MM.1S (cell line): ENCODE measurements at regions not wholly inside any gene's neighbourhood (a gene's known extent, or its start where the extent isn't known, plus 50 kb on each side); places are given as distances from the start of the nearest gene placed in this dataset.
"Not testable (repeated sequence)": the region's sequence is repeated elsewhere in the genome, so short reads cannot be mapped to it uniquely, and the experiment has no call there.

Source experiments
- DNase-seq: peaks from one replicate; pipeline ENCODE4 v3.0.0-alpha.2; 2015
- H2AFZ ChIP-seq: fragments of 300-600 bp; sonication (generic); 2 replicates; pipeline ENCODE4 v1.6.0; 2016; ENCODE audit warnings: antibody characterized with exemption, low read length
- H3F3A ChIP-seq: fragments of 300-600 bp; sonication (generic); 2 replicates; pipeline ENCODE4 v1.6.1; 2016; ENCODE audit warnings: mild to moderate bottlenecking, antibody characterized with exemption, low read length, moderate library complexity, mixed read lengths; ENCODE audit not compliant: insufficient read depth
- H3K27ac ChIP-seq: fragments of 300-600 bp; sonication (generic); 2 replicates; pipeline ENCODE4 v1.5.1; 2016; ENCODE audit warnings: mild to moderate bottlenecking, low read length
- H3K27me3 ChIP-seq: fragments of 300-600 bp; sonication (generic); replicated peaks from 2 replicates; pipeline ENCODE4 v1.6.0; 2016; ENCODE audit warnings: low read length; ENCODE audit not compliant: insufficient read depth
- H3K36me3 ChIP-seq: fragments of 300-600 bp; sonication (generic); replicated peaks from 2 replicates; pipeline ENCODE4 v1.6.1; 2016; ENCODE audit warnings: mild to moderate bottlenecking, low read length, mixed read lengths; ENCODE audit not compliant: insufficient read depth
- H3K4me1 ChIP-seq: fragments of 300-600 bp; sonication (generic); 2 replicates; pipeline ENCODE4 v1.6.1; 2016; ENCODE audit warnings: low read length, mixed read lengths
- H3K4me2 ChIP-seq: fragments of 300-600 bp; sonication (generic); 2 replicates; pipeline ENCODE4 v1.6.0; 2016; ENCODE audit warnings: low read depth, low read length
- H3K4me3 ChIP-seq: fragments of 300-600 bp; sonication (generic); 2 replicates; pipeline ENCODE4 v1.5.1; 2016; ENCODE audit warnings: low read length, mixed read lengths
- H3K79me2 ChIP-seq: fragments of 300-600 bp; sonication (generic); 2 replicates; pipeline ENCODE4 v1.6.1; 2016; ENCODE audit warnings: mixed run types, low read length, mixed read lengths
- H3K9ac ChIP-seq: fragments of 300-600 bp; sonication (generic); 2 replicates; pipeline ENCODE4 v1.6.1; 2016; ENCODE audit warnings: low read length, mixed read lengths
- H3K9me2 ChIP-seq: fragments of 300-600 bp; sonication (generic); replicated peaks from 2 replicates; pipeline ENCODE4 v1.6.1; 2016; ENCODE audit warnings: mild to moderate bottlenecking, low read length, mixed read lengths; ENCODE audit not compliant: insufficient read depth
- H3K9me3 ChIP-seq: fragments of 300-600 bp; sonication (generic); replicated peaks from 2 replicates; pipeline ENCODE4 v1.6.1; 2016; ENCODE audit warnings: mild to moderate bottlenecking, low read length, mixed read lengths; ENCODE audit not compliant: insufficient read depth
- H4K20me1 ChIP-seq: fragments of 300-600 bp; sonication (generic); 2 replicates; pipeline ENCODE4 v1.6.1; 2016; ENCODE audit warnings: mild to moderate bottlenecking, low read length, moderate library complexity, mixed read lengths; ENCODE audit not compliant: insufficient read depth
- CTCF ChIP-seq: fragments of 300-600 bp; sonication (generic); IDR thresholded peaks from 2 replicates; pipeline ENCODE4 v1.5.1; 2016; ENCODE audit warnings: antibody characterized with exemption, low read length, mixed read lengths
- EZH2 ChIP-seq: fragments of 300-600 bp; sonication (generic); optimal IDR thresholded peaks from 2 replicates; pipeline ENCODE3; 2017; ENCODE audit warnings: low read depth, mild to moderate bottlenecking, antibody characterized with exemption, low read length, mixed read lengths
- EZH2phosphoT487 ChIP-seq: fragments of 300-600 bp; sonication (generic); IDR thresholded peaks from 2 replicates; pipeline ENCODE4 v1.6.1; 2018; ENCODE audit warnings: antibody characterized with exemption, low read length

DNA sequence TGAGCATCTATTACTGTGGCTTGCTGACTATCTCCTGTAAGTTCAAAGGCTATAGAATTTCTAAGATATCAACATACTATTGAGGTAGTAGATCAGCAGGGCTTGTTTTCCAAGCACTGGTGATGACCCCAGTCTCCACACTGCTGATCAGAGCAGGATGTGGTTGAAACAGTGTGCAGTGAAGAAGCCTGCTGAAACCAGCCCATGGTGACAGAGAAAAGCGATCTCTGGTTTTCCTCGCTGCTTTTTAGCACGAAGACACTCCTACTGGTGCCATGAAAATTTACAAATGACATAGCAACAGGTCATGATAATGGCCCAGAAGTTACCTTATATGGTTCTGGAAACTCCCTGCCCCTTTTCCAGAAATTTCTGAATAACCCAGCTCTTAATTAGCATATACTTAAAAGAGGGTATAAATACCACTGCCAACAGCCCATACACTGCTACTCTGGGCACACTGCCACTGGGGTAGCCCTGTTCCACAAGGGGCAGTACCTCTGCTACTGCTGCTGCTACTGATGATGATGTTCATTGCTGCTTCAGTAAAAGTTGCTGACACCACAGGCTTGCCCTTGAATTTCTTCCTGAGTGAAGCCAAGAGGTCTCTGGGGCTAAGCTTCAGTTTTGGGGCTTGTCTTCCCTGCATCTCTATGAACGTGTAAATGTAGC lies 1689.5 kb upstream of the PCDH10 start:
- Histone ChIP-seq H3K79me2 (no peaks in the 10 kb centered on the region), H3K9me2 (no peaks in the 10 kb centered on the region), H4K20me1 (no peaks in the 10 kb centered on the region), H3K36me3 (no peaks in the 10 kb centered on the region), H3K9me3 (no peaks in the 10 kb centered on the region), H2AFZ (peak overlapping the region; percentile 33; the same call in 1 of the 2 replicates), H3F3A (peaks cover 9% of the 10 kb centered on the region), H3K27me3 (no peaks in the 10 kb centered on the region), H3K9ac (peak overlapping the region; percentile 48; the same call in 1 of the 2 replicates), H3K4me2 (peak overlapping the region; percentile 62), H3K27ac (peak overlapping the region; percentile 73), H3K4me1 (no peaks in the 10 kb centered on the region), H3K4me3 (peak overlapping the region; percentile 29)
- peak; percentile 85 for DNase-seq
- TF ChIP-seq CTCF: peak; percentile 45
- no peak for TF ChIP-seq EZH2phosphoT487
- no peak for TF ChIP-seq EZH2

- Histone ChIP-seq H3K9ac (no peak overlapping the region), H3K9me2 (no peaks in the 10 kb centered on the region), H3K4me2 (no peak overlapping the region), H3K9me3 (no peaks in the 10 kb centered on the region), H3K79me2 (no peaks in the 10 kb centered on the region), H3K4me1 (no peaks in the 10 kb centered on the region), H2AFZ (no peak overlapping the region), H4K20me1 (no peaks in the 10 kb centered on the region), H3K4me3 (no peak overlapping the region), H3K27ac (no peak overlapping the region), H3F3A (no peaks in the 10 kb centered on the region), H3K36me3 (no peaks in the 10 kb centered on the region; the same call in 1 of the 2 replicates), H3K27me3 (no peaks in the 10 kb centered on the region)
- TF ChIP-seq EZH2phosphoT487 (no peak), EZH2 (no peak), CTCF (no peak)
- no peak for DNase-seq
Observed at GRCh38 chr4:131470360-131470759, 1678.7 kb upstream of the PCDH10 start.

GRCh38 chr4:131488772-131489171 lies 1660.3 kb upstream of the PCDH10 start:
- Histone ChIP-seq H4K20me1 (no peaks in the 10 kb centered on the region), H3K27ac (no peak overlapping the region), H3K4me1 (no peaks in the 10 kb centered on the region), H2AFZ (no peak overlapping the region), H3K9ac (no peak overlapping the region), H3K9me3 (no peaks in the 10 kb centered on the region), H3K79me2 (no peaks in the 10 kb centered on the region), H3K4me3 (no peak overlapping the region), H3K36me3 (no peaks in the 10 kb centered on the region), H3F3A (no peaks in the 10 kb centered on the region), H3K9me2 (no peaks in the 10 kb centered on the region), H3K4me2 (no peak overlapping the region), H3K27me3 (no peaks in the 10 kb centered on the region)
- DNase-seq: no peak
- TF ChIP-seq CTCF (no peak), EZH2phosphoT487 (no peak), EZH2 (no peak)

GRCh38 chr4:131496211-131496610 lies 1652.9 kb upstream of the PCDH10 start:
- not testable (repeated sequence) for DNase-seq, H3K4me3 ChIP-seq, H3K36me3 ChIP-seq, H3K4me1 ChIP-seq, H3K27ac ChIP-seq, H3K4me2 ChIP-seq, H3K9ac ChIP-seq, H3K9me3 ChIP-seq, H3F3A ChIP-seq, H3K9me2 ChIP-seq, H2AFZ ChIP-seq, H3K27me3 ChIP-seq, H4K20me1 ChIP-seq, H3K79me2 ChIP-seq
